Activated CD8-positive, alpha-beta memory T cell treated with anti-CD3 and anti-CD28 coated beads, Interleukin-2, amount 10 ng/mL, durations not matched to agents 7 days and 5 days (primary cell): ENCODE measurements at regions not wholly inside any gene's neighbourhood (a gene's known extent, or its start where the extent isn't known, plus 50 kb on each side); places are given as distances from the start of the nearest gene placed in this dataset.

ENCODE experiments used
- ATAC-seq: fragments of 150-1000 bp; cut with Tn5 transposase; one replicate; pipeline ENCODE4 v1.10.0; 2021; ENCODE audit warnings: moderate library complexity
- CTCF ChIA-PET: fragments of 350-600 bp; sonication (Branson Sonifier 250); formaldehyde crosslinking; loops from one replicate; lab custom pipeline; 2021; ENCODE audit warnings: antibody characterized with exemption; lab: Charles Lee
- DNase-seq: peaks from one replicate; pipeline ENCODE4 v3.0.0-alpha.2; 2020
- H3K27ac Mint-ChIP-seq: one replicate; pipeline ENCODE4 v1.8.0; 2021; ENCODE audit warnings: mild to moderate bottlenecking, mixed read lengths
- H3K27me3 Mint-ChIP-seq: one replicate; pipeline ENCODE4 v1.8.0; 2021; ENCODE audit warnings: mixed read lengths
- H3K36me3 Mint-ChIP-seq: one replicate; pipeline ENCODE4 v1.8.0; 2021; ENCODE audit warnings: mild to moderate bottlenecking, mixed read lengths
- H3K4me1 Mint-ChIP-seq: one replicate; pipeline ENCODE4 v1.8.0; 2021; ENCODE audit warnings: mixed read lengths
- H3K4me3 Mint-ChIP-seq: one replicate; pipeline ENCODE4 v1.8.0; 2021; ENCODE audit warnings: mild to moderate bottlenecking, moderate library complexity, mixed read lengths
- H3K9me3 Mint-ChIP-seq: one replicate; pipeline ENCODE4 v1.8.0; 2022; ENCODE audit warnings: low read depth, mixed read lengths

- no peaks in the 10 kb centered on the region for H3K36me3 Mint-ChIP-seq
- no peak overlapping the region for H3K27ac Mint-ChIP-seq
- no peak for DNase-seq
- H3K9me3 Mint-ChIP-seq: peaks cover 2% of the 10 kb centered on the region
- CTCF ChIA-PET: no interaction called here
- H3K27me3 Mint-ChIP-seq: no peaks in the 10 kb centered on the region
- no peak overlapping the region for H3K4me3 Mint-ChIP-seq
- no peak for ATAC-seq
- no peaks in the 10 kb centered on the region for H3K4me1 Mint-ChIP-seq
These were observed 75.9 kb downstream of the IRX2 start for GRCh38 chr5:2675548-2675947.

- H3K9me3 Mint-ChIP-seq: peaks cover 2% of the 10 kb centered on the region
- no peak overlapping the region for H3K27ac Mint-ChIP-seq
- CTCF ChIA-PET: no interaction called here
- no peaks in the 10 kb centered on the region for H3K27me3 Mint-ChIP-seq
- H3K4me3 Mint-ChIP-seq: no peak overlapping the region
- no peaks in the 10 kb centered on the region for H3K36me3 Mint-ChIP-seq
- no peak for ATAC-seq
- DNase-seq: no peak
- H3K4me1 Mint-ChIP-seq: no peaks in the 10 kb centered on the region
These were observed 77.0 kb downstream of the IRX2 start for GRCh38 chr5:2674456-2674855.

- DNase-seq (no peak), ATAC-seq (no peak)
- H3K27ac Mint-ChIP-seq: no peak overlapping the region
- H3K9me3 Mint-ChIP-seq: peaks cover 2% of the 10 kb centered on the region
- CTCF ChIA-PET: no interaction called here
- no peak overlapping the region for H3K4me3 Mint-ChIP-seq
- H3K36me3 Mint-ChIP-seq: no peaks in the 10 kb centered on the region
- H3K4me1 Mint-ChIP-seq: no peaks in the 10 kb centered on the region
- H3K27me3 Mint-ChIP-seq: no peaks in the 10 kb centered on the region
These were observed 80.5 kb downstream of the IRX2 start for GRCh38 chr5:2670940-2671339.

GRCh38 chr5:2669913-2670312 lies 81.6 kb downstream of the IRX2 start:
- H3K9me3 Mint-ChIP-seq: no peaks in the 10 kb centered on the region
- H3K4me1 Mint-ChIP-seq: no peaks in the 10 kb centered on the region
- no peaks in the 10 kb centered on the region for H3K27me3 Mint-ChIP-seq
- no peaks in the 10 kb centered on the region for H3K36me3 Mint-ChIP-seq
- ATAC-seq (no peak), DNase-seq (no peak)
- no peak overlapping the region for H3K27ac Mint-ChIP-seq
- CTCF ChIA-PET: no interaction called here
- no peak overlapping the region for H3K4me3 Mint-ChIP-seq

DNA sequence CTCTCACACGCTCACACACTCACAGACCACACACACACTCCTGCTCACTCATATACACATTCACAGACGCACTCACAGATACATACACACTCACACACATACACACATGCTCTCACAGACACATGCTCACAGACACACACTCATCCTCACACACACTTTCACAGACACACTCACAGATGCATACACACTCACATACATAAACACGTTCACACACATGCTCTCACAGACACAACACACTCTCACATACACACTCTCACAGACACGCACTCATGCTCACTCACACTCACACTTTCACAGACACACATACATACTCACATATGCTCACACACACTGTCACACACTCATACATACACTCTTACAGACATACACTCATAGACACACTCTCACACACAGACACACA lies 82.2 kb downstream of the IRX2 start:
- CTCF ChIA-PET: no interaction called here
- no peaks in the 10 kb centered on the region for H3K4me1 Mint-ChIP-seq
- H3K27me3 Mint-ChIP-seq: no peaks in the 10 kb centered on the region
- H3K4me3 Mint-ChIP-seq: no peak overlapping the region
- H3K36me3 Mint-ChIP-seq: no peaks in the 10 kb centered on the region
- H3K27ac Mint-ChIP-seq: no peak overlapping the region
- DNase-seq (no peak), ATAC-seq (no peak)
- no peaks in the 10 kb centered on the region for H3K9me3 Mint-ChIP-seq

DNA sequence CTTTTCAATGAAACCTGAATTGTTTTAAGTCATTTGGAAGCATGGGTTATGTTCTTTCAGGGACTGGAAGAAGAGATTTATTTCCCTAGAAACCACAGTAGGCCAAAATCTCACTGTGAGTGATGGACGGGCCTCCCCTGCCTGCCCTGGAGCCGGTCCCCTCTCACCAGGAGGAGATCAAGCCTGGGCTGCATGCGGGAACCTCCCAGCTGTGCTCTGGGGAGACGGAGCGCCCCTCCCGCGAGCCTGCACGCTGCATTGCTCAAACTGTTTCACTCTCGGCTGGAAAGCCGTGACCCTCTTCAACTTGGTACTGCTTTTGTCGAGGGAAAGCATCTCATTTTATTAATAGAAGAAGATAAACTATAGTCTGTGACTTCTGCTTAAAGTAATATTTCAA lies 85.4 kb downstream of the IRX2 start:
- no peaks in the 10 kb centered on the region for H3K9me3 Mint-ChIP-seq

GRCh38 chr5:2663489-2663888 lies 88.0 kb downstream of the IRX2 start:
- CTCF ChIA-PET: no interaction called here
- no peaks in the 10 kb centered on the region for H3K27me3 Mint-ChIP-seq
- H3K4me1 Mint-ChIP-seq: no peaks in the 10 kb centered on the region
- H3K9me3 Mint-ChIP-seq: no peaks in the 10 kb centered on the region
- no peak overlapping the region for H3K4me3 Mint-ChIP-seq
- ATAC-seq (no peak), DNase-seq (no peak)
- no peaks in the 10 kb centered on the region for H3K36me3 Mint-ChIP-seq
- H3K27ac Mint-ChIP-seq: no peak overlapping the region

More for the DNA sequence above, 85.4 kb downstream of the IRX2 start:
- no peaks in the 10 kb centered on the region for H3K27me3 Mint-ChIP-seq
- H3K4me3 Mint-ChIP-seq: no peak overlapping the region
- CTCF ChIA-PET: no interaction called here
- ATAC-seq (no peak), DNase-seq (no peak)
- no peaks in the 10 kb centered on the region for H3K36me3 Mint-ChIP-seq
- H3K27ac Mint-ChIP-seq: no peak overlapping the region
- no peaks in the 10 kb centered on the region for H3K4me1 Mint-ChIP-seq

GRCh38 chr5:2660315-2660714 lies 91.2 kb downstream of the IRX2 start:
- no peaks in the 10 kb centered on the region for H3K4me1 Mint-ChIP-seq
- H3K27ac Mint-ChIP-seq: no peak overlapping the region

GRCh38 chr5:2658881-2659470 lies 92.5 kb downstream of the IRX2 start:
- no peak overlapping the region for H3K4me3 Mint-ChIP-seq
- no peaks in the 10 kb centered on the region for H3K36me3 Mint-ChIP-seq
- no peak for ATAC-seq
- no peak for DNase-seq
- H3K27ac Mint-ChIP-seq: no peak overlapping the region
- H3K4me1 Mint-ChIP-seq: no peaks in the 10 kb centered on the region
- H3K9me3 Mint-ChIP-seq: no peaks in the 10 kb centered on the region
- CTCF ChIA-PET: no interaction called here
- H3K27me3 Mint-ChIP-seq: no peaks in the 10 kb centered on the region

More at GRCh38 chr5:2660315-2660714, 91.2 kb downstream of the IRX2 start:
- H3K36me3 Mint-ChIP-seq: no peaks in the 10 kb centered on the region
- no peak for ATAC-seq
- no peaks in the 10 kb centered on the region for H3K27me3 Mint-ChIP-seq
- CTCF ChIA-PET: no interaction called here
- no peak overlapping the region for H3K4me3 Mint-ChIP-seq
- no peak for DNase-seq
- no peaks in the 10 kb centered on the region for H3K9me3 Mint-ChIP-seq

- no peaks in the 10 kb centered on the region for H3K9me3 Mint-ChIP-seq
- H3K4me1 Mint-ChIP-seq: no peaks in the 10 kb centered on the region
- no peak for ATAC-seq
- H3K36me3 Mint-ChIP-seq: no peaks in the 10 kb centered on the region
- no peak for DNase-seq
- no peaks in the 10 kb centered on the region for H3K27me3 Mint-ChIP-seq
- CTCF ChIA-PET: no interaction called here
- H3K27ac Mint-ChIP-seq: no peak overlapping the region
- H3K4me3 Mint-ChIP-seq: no peak overlapping the region
These were observed 93.0 kb downstream of the IRX2 start for GRCh38 chr5:2658447-2658846.

- Mint-ChIP-seq H3K9me3 (no peaks in the 10 kb centered on the region), H3K27me3 (no peaks in the 10 kb centered on the region), H3K4me3 (no peak overlapping the region), H3K36me3 (no peaks in the 10 kb centered on the region), H3K27ac (no peak overlapping the region), H3K4me1 (no peaks in the 10 kb centered on the region)
- no peak for DNase-seq
- no peak for ATAC-seq
- CTCF ChIA-PET: no interaction called here
These were observed 94.3 kb downstream of the IRX2 start for GRCh38 chr5:2657151-2657550.

GRCh38 chr5:2656206-2656605 lies 95.3 kb downstream of the IRX2 start:
- H3K4me3 Mint-ChIP-seq: no peak overlapping the region

DNA sequence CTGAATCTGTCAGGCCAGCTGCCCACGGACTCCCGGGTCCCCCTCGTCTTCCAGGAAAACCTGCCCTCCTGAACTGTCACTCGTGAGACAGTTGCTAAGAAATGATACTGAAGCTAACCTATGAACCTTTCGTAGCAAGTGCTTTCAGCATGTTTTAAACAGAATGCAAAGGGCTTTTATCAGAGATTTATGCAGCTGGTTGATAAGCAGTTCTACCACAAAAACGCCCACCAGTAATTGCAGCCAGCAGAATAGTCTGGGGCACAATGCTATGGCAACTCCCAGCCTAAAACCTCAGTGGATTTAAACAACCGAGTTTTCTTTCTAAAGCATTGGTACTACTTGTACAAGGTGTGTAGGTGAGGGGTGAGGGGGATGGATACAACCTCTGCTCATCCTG lies 97.5 kb downstream of the IRX2 start:
- peaks cover 3% of the 10 kb centered on the region for H3K9me3 Mint-ChIP-seq
- ATAC-seq: no peak
- H3K27me3 Mint-ChIP-seq: no peaks in the 10 kb centered on the region
- DNase-seq: no peak
- no peaks in the 10 kb centered on the region for H3K36me3 Mint-ChIP-seq
- no peak overlapping the region for H3K4me3 Mint-ChIP-seq
- CTCF ChIA-PET: no interaction called here
- H3K4me1 Mint-ChIP-seq: no peaks in the 10 kb centered on the region
- no peak overlapping the region for H3K27ac Mint-ChIP-seq

More at GRCh38 chr5:2656206-2656605, 95.3 kb downstream of the IRX2 start:
- no peaks in the 10 kb centered on the region for H3K27me3 Mint-ChIP-seq
- CTCF ChIA-PET: no interaction called here
- ATAC-seq: no peak
- DNase-seq: no peak
- H3K4me1 Mint-ChIP-seq: no peaks in the 10 kb centered on the region
- no peaks in the 10 kb centered on the region for H3K9me3 Mint-ChIP-seq
- no peaks in the 10 kb centered on the region for H3K36me3 Mint-ChIP-seq
- H3K27ac Mint-ChIP-seq: no peak overlapping the region

DNA sequence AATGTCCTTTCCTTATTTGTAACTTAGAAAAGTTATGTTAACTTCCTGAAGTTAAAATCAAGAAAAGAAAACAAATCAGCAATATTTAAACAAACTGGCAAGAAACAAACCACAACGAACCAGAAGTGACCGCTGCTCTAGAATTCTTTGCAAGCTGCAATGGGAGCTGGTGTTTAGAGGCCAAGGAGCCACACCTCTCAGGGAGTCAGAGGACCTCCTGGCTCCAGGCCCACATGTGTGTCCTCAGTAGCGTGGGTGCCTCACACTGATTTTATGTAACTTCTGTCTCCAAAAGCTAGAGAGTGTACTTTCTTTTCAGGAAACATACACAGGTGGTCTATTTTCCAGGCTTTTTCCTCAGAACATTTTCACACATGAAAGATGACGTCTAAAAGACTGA lies 100.4 kb downstream of the IRX2 start:
- peaks cover 5% of the 10 kb centered on the region for H3K9me3 Mint-ChIP-seq
- H3K4me3 Mint-ChIP-seq: no peak overlapping the region
- H3K27me3 Mint-ChIP-seq: no peaks in the 10 kb centered on the region
- no peak for DNase-seq
- ATAC-seq: no peak
- no peaks in the 10 kb centered on the region for H3K36me3 Mint-ChIP-seq
- CTCF ChIA-PET: no interaction called here
- H3K4me1 Mint-ChIP-seq: no peaks in the 10 kb centered on the region
- H3K27ac Mint-ChIP-seq: no peak overlapping the region
